ENCODE measurements at regions not wholly inside any gene's neighbourhood (a gene's known extent, or its start where the extent isn't known, plus 50 kb on each side); places are given as distances from the start of the nearest gene placed in this dataset.

DNA sequence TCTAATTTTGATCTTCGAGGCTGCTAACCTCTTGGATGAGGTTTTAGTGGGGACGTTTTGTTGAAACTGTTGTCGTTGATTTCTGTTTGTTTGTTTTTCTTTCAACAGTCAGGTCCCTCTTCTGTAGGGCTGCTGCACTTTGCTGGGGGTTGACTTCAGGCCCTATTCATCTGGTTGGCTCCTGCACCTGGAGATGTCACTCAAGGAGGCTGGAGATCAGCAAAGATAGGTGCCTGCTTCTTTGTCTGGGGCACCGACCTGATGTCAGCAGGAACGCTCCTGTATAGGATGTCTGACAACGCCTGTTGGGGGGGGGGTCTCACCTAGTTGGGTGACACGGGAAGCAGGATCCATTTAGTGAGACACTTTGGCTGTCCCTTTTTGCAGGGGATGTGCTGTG, 915.6 kb upstream of the CHAC2 start:
- H3K4me3 ChIP-seq (ENCODE audit: control insufficient read depth, low read depth, low read length): no peak overlapping the region
- DNase-seq (ENCODE audit: low read depth): no peak
- TF ChIP-seq, protein P1, sequence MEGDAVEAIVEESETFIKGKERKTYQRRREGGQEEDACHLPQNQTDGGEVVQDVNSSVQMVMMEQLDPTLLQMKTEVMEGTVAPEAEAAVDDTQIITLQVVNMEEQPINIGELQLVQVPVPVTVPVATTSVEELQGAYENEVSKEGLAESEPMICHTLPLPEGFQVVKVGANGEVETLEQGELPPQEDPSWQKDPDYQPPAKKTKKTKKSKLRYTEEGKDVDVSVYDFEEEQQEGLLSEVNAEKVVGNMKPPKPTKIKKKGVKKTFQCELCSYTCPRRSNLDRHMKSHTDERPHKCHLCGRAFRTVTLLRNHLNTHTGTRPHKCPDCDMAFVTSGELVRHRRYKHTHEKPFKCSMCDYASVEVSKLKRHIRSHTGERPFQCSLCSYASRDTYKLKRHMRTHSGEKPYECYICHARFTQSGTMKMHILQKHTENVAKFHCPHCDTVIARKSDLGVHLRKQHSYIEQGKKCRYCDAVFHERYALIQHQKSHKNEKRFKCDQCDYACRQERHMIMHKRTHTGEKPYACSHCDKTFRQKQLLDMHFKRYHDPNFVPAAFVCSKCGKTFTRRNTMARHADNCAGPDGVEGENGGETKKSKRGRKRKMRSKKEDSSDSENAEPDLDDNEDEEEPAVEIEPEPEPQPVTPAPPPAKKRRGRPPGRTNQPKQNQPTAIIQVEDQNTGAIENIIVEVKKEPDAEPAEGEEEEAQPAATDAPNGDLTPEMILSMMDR (IDR thresholded peaks at IDR 0.05; ENCODE audit: control insufficient read depth, insufficient read depth, low read depth, low read length, missing control alignments): no peak

DNA sequence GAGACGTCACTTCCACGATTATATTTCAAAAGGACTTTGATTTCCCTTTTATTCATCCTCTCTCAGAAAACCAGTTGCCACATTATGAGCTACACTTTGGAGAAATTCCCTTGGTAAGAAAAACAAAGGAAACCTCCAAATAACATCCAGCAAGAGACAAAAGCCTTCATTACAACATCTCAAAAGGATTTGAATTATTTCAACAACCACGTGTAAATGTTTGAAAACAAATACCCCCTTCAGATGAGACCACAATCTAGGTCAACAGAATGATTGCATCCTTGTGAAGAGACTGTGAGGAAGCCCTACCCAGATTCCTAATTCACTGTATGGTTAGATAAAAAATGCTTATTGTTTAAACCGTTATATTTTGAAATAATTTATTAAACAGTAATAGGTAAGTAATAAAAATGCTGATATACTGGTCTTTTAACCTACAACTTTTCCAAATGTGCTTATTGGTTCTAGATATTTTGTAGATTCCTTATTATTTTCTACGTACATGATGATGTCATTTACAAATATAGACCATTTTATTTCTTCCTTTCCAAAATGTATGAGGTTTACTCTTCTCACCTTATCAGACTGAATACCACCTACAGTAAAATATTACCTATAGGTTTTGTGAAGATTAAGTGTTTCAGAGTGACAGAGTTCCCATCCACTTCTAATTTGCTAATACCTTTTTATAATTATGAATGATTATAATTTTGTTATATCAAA, 922.7 kb upstream of the CHAC2 start:
- DNase-seq (ENCODE audit: low read depth): no peak
- H3K4me3 ChIP-seq (ENCODE audit: control insufficient read depth, low read depth, low read length): no peak overlapping the region
- TF ChIP-seq, protein P1 (IDR thresholded peaks at IDR 0.05; ENCODE audit: control insufficient read depth, insufficient read depth, low read depth, low read length, missing control alignments): no peak

DNA sequence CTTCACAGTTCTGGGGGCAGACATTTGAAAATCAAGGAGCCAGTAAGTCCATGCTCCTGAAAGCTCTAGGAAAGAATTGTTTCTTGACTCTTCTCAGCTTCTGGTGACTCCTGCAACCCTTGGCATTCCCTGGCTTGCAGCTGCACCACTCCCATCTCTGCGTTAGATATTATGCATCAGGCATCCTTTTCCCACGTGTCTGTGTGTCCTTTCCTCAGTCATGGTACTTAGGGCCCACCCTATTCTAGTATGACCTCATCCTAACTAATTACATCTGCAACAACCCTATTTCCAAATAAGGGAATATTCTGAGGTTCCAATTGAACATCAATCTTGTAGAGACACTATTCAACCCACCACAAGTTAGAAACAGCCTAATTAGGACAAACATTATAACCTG, 931.7 kb upstream of the CHAC2 start:
- no peak overlapping the region for H3K4me3 ChIP-seq (ENCODE audit: control insufficient read depth, low read depth, low read length)
- TF ChIP-seq, protein P1 (IDR thresholded peaks at IDR 0.05; ENCODE audit: control insufficient read depth, insufficient read depth, low read depth, low read length, missing control alignments): no peak
- DNase-seq (ENCODE audit: low read depth): no peak

DNA sequence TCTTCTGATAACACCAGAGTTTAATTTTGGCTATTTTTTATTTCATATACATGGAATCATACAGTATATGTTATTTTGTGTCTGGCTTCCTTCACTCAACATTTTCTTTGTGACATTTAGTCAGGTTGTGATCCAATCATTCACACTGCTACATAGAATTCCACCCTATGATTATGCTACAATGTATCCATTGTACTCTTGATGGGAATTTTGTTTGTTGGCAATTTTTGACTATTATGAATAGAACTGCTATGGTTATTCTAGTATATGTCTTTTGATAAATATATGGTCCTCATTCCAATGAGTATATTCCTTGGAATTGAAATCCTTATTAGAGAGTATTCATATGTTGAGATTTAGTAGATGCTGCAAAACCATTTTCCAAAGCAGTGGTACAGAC, 936.4 kb upstream of the CHAC2 start:
- TF ChIP-seq, protein P1 (IDR thresholded peaks at IDR 0.05; ENCODE audit: control insufficient read depth, insufficient read depth, low read depth, low read length, missing control alignments): no peak
- no peak overlapping the region for H3K4me3 ChIP-seq (ENCODE audit: control insufficient read depth, low read depth, low read length)
- no peak for DNase-seq (ENCODE audit: low read depth)

DNA sequence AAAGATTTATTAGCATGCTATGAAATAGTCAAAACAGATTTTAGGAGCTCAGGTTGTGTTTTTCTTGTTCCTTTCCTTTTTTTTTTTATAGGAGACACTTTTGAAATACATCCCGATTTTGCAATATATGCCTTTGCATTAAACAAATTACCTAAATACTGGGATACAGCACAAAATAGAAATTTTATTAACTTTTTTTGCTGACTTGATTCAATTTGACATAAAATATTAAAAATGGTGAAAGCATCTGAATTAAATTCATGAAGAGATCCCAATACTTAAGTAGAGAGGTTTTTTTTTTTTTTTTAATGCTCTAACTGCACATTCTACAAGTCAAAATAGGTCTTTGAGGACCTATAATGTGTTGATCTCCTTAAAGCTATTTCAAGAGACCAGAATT, 939.5 kb upstream of the CHAC2 start:
- TF ChIP-seq, protein P1 (IDR thresholded peaks at IDR 0.05; ENCODE audit: control insufficient read depth, insufficient read depth, low read depth, low read length, missing control alignments): no peak
- DNase-seq (ENCODE audit: low read depth): no peak
- H3K4me3 ChIP-seq (ENCODE audit: control insufficient read depth, low read depth, low read length): no peak overlapping the region

DNA sequence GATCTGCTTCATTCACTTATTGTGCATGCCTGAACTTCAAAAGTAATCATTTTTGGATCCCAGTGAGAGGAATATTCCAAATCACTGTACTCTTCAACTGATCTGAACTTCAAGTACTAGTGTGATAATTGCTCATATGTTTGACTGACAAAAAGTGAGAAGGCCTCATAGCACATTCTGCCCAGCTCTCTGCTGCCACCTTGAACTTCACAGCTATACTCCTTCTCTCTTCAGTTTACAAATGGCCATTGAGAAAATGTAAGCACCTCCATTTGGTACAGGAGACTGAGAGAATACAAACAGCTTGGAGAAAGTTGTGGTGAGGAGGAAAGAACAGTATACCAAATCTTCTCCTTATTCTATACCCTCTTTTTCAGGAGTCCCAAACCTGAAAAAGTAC, 946.0 kb upstream of the CHAC2 start:
- H3K4me3 ChIP-seq (ENCODE audit: control insufficient read depth, low read depth, low read length): no peak overlapping the region
- no peak for DNase-seq (ENCODE audit: low read depth)
- TF ChIP-seq, protein P1 (IDR thresholded peaks at IDR 0.05; ENCODE audit: control insufficient read depth, insufficient read depth, low read depth, low read length, missing control alignments): no peak
